ENCODE measurements at regions not wholly inside any gene's neighbourhood (a gene's known extent, or its start where the extent isn't known, plus 50 kb on each side); places are given as distances from the start of the nearest gene placed in this dataset.
"Not testable (repeated sequence)": the region's sequence is repeated elsewhere in the genome, so short reads cannot be mapped to it uniquely, and the experiment has no call there.

DNA sequence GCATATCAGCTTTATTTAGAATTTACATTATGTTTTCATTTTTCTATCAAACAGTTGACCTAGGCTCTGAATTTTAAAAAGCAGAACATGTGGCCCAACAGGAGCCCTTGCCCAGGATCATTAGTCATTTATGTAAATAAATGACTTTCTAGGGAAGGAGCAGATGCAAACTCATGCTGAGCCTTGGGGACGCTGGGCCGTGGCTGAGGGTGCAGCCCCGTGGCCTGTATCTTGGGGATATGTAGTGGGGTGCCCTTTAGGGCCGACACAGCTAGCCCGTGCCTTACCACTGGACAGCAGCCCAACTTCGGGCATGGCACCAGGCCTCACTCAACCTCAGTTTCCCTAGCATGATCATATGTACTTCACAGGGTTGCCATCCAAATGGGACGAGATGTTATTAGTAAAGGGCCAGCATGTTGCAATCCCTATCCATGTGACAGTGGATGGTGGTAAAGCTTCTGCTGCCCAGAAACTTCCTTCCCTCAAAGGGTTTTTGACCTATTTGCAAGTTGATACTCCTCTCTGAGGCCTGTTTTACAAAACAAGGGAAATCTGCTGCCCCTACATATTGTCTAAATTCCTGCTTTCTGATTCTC, 357.9 kb downstream of the ANAPC1 start:
- TF ChIP-seq, protein P1, sequence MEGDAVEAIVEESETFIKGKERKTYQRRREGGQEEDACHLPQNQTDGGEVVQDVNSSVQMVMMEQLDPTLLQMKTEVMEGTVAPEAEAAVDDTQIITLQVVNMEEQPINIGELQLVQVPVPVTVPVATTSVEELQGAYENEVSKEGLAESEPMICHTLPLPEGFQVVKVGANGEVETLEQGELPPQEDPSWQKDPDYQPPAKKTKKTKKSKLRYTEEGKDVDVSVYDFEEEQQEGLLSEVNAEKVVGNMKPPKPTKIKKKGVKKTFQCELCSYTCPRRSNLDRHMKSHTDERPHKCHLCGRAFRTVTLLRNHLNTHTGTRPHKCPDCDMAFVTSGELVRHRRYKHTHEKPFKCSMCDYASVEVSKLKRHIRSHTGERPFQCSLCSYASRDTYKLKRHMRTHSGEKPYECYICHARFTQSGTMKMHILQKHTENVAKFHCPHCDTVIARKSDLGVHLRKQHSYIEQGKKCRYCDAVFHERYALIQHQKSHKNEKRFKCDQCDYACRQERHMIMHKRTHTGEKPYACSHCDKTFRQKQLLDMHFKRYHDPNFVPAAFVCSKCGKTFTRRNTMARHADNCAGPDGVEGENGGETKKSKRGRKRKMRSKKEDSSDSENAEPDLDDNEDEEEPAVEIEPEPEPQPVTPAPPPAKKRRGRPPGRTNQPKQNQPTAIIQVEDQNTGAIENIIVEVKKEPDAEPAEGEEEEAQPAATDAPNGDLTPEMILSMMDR (IDR thresholded peaks at IDR 0.05; ENCODE audit: borderline replicate concordance, extremely low read depth, low read length, poor library complexity, severe bottlenecking) = not testable (repeated sequence)
- not testable (repeated sequence) for TF ChIP-seq EZH2 (IDR thresholded peaks at IDR 0.05; ENCODE audit: borderline replicate concordance, low read depth, low read length, severe bottlenecking)
